HUES64 (cell line): ENCODE measurements at regions not wholly inside any gene's neighbourhood (a gene's known extent, or its start where the extent isn't known, plus 50 kb on each side); places are given as distances from the start of the nearest gene placed in this dataset.

Experiments used
- H3K27ac ChIP-seq: 2 replicates; pipeline ENCODE4 v1.7.0; 2013; ENCODE audit warnings: low read depth, low read length, inconsistent platforms
- H3K27me3 ChIP-seq: 2 replicates; pipeline ENCODE4 v1.6.1; 2013; ENCODE audit warnings: mild to moderate bottlenecking, low read length; ENCODE audit not compliant: insufficient read depth
- H3K36me3 ChIP-seq: 2 replicates; pipeline ENCODE4 v1.6.1; 2013; ENCODE audit warnings: mild to moderate bottlenecking, low read length; ENCODE audit not compliant: insufficient read depth
- H3K4me1 ChIP-seq: 2 replicates; pipeline ENCODE4 v1.6.1; 2013; ENCODE audit warnings: mild to moderate bottlenecking, low read length, moderate library complexity; ENCODE audit not compliant: insufficient read depth
- H3K4me3 ChIP-seq: 2 replicates; pipeline ENCODE4 v1.5.1; 2013; ENCODE audit warnings: mild to moderate bottlenecking, low read length, moderate library complexity
- H3K9ac ChIP-seq: 2 replicates; pipeline ENCODE4 v1.6.1; 2013; ENCODE audit warnings: mild to moderate bottlenecking, low read depth, low read length
- H3K9me3 ChIP-seq: 2 replicates; pipeline ENCODE4 v1.6.1; 2013; ENCODE audit warnings: low read depth, low read length; ENCODE audit not compliant: insufficient read depth
- WGBS: fragments of 150-250, 120-280 bp; methylation state at CpG from one replicate; pipeline ENCODE4 v1.1.7; 2013; ENCODE audit warnings: missing lambda C conversion rate; 5-methylcytosine and 5-hydroxymethylcytosine counted together

GRCh38 chr7:153504288-153505075, 547.7 kb upstream of the DPP6 start:
- Histone ChIP-seq H3K27ac (no peak overlapping the region), H3K9ac (no peak overlapping the region), H3K9me3 (peaks cover 80% of the 10 kb centered on the region), H3K27me3 (no peaks in the 10 kb centered on the region), H3K4me1 (no peaks in the 10 kb centered on the region), H3K36me3 (no peaks in the 10 kb centered on the region), H3K4me3 (no peak overlapping the region)
- WGBS = 81% methylated on average over 17 of the region's 17 CpGs

GRCh38 chr7:153507885-153508284, 544.3 kb upstream of the DPP6 start:
- WGBS = 86% methylated on average over 4 of the region's 4 CpGs
- H3K9ac ChIP-seq = no peak overlapping the region
- no peaks in the 10 kb centered on the region for H3K27me3 ChIP-seq
- H3K9me3 ChIP-seq = peaks cover 81% of the 10 kb centered on the region
- no peaks in the 10 kb centered on the region for H3K4me1 ChIP-seq
- no peak overlapping the region for H3K4me3 ChIP-seq
- H3K27ac ChIP-seq = no peak overlapping the region
- H3K36me3 ChIP-seq = no peaks in the 10 kb centered on the region

GRCh38 chr7:153509768-153510167, 542.4 kb upstream of the DPP6 start:
- Histone ChIP-seq H3K9ac (no peak overlapping the region), H3K27me3 (no peaks in the 10 kb centered on the region), H3K4me3 (no peak overlapping the region), H3K27ac (no peak overlapping the region), H3K9me3 (peaks cover 79% of the 10 kb centered on the region), H3K4me1 (no peaks in the 10 kb centered on the region), H3K36me3 (no peaks in the 10 kb centered on the region)
- 56% methylated on average over 3 of the region's 3 CpGs for WGBS

- Histone ChIP-seq H3K9me3 (peaks cover 81% of the 10 kb centered on the region), H3K27me3 (no peaks in the 10 kb centered on the region), H3K27ac (no peak overlapping the region), H3K4me1 (no peaks in the 10 kb centered on the region), H3K9ac (no peak overlapping the region), H3K36me3 (no peaks in the 10 kb centered on the region), H3K4me3 (no peak overlapping the region)
- 87% methylated on average over 3 of the region's 3 CpGs for WGBS
These were observed 541.5 kb upstream of the DPP6 start for GRCh38 chr7:153510674-153511073.

- Histone ChIP-seq H3K9ac (no peak overlapping the region), H3K4me3 (no peak overlapping the region), H3K9me3 (peaks cover 84% of the 10 kb centered on the region), H3K36me3 (no peaks in the 10 kb centered on the region), H3K27me3 (no peaks in the 10 kb centered on the region), H3K27ac (no peak overlapping the region), H3K4me1 (no peaks in the 10 kb centered on the region)
- WGBS = 91% methylated on average over 5 of the region's 5 CpGs
These were observed 538.2 kb upstream of the DPP6 start for GRCh38 chr7:153514032-153514431.

GRCh38 chr7:153515359-153515758, 536.8 kb upstream of the DPP6 start:
- H3K9ac ChIP-seq = no peak overlapping the region
- H3K4me3 ChIP-seq = no peak overlapping the region
- WGBS = 93% methylated on average over 3 of the region's 4 CpGs
- H3K9me3 ChIP-seq = peaks cover 85% of the 10 kb centered on the region
- no peaks in the 10 kb centered on the region for H3K36me3 ChIP-seq
- no peaks in the 10 kb centered on the region for H3K27me3 ChIP-seq
- H3K27ac ChIP-seq = no peak overlapping the region
- no peaks in the 10 kb centered on the region for H3K4me1 ChIP-seq

- Histone ChIP-seq H3K4me3 (no peak overlapping the region), H3K9ac (no peak overlapping the region), H3K9me3 (peaks cover 78% of the 10 kb centered on the region), H3K36me3 (no peaks in the 10 kb centered on the region), H3K4me1 (no peaks in the 10 kb centered on the region), H3K27ac (no peak overlapping the region), H3K27me3 (no peaks in the 10 kb centered on the region)
- 77% methylated on average over 6 of the region's 6 CpGs for WGBS
These were observed 533.8 kb upstream of the DPP6 start for GRCh38 chr7:153518201-153518984.

GRCh38 chr7:153521370-153521769, 530.8 kb upstream of the DPP6 start:
- Histone ChIP-seq H3K4me3 (no peak overlapping the region), H3K9me3 (peaks cover 77% of the 10 kb centered on the region), H3K27ac (no peak overlapping the region), H3K36me3 (no peaks in the 10 kb centered on the region), H3K4me1 (no peaks in the 10 kb centered on the region), H3K9ac (no peak overlapping the region), H3K27me3 (no peaks in the 10 kb centered on the region)
- WGBS = 83% methylated on average over 5 of the region's 5 CpGs

GRCh38 chr7:153522261-153522660, 529.9 kb upstream of the DPP6 start:
- Histone ChIP-seq H3K27me3 (no peaks in the 10 kb centered on the region), H3K9me3 (peaks cover 82% of the 10 kb centered on the region), H3K4me3 (no peak overlapping the region), H3K27ac (no peak overlapping the region), H3K9ac (no peak overlapping the region), H3K4me1 (no peaks in the 10 kb centered on the region), H3K36me3 (no peaks in the 10 kb centered on the region)
- 78% methylated on average over 5 of the region's 5 CpGs for WGBS

- Histone ChIP-seq H3K4me1 (no peaks in the 10 kb centered on the region), H3K9ac (no peak overlapping the region), H3K27ac (no peak overlapping the region), H3K27me3 (no peaks in the 10 kb centered on the region), H3K9me3 (peaks cover 82% of the 10 kb centered on the region), H3K36me3 (no peaks in the 10 kb centered on the region), H3K4me3 (no peak overlapping the region)
- WGBS = 79% methylated on average over 16 of the region's 16 CpGs
These were observed 528.7 kb upstream of the DPP6 start for GRCh38 chr7:153523320-153524015.

GRCh38 chr7:153524070-153524601, 528.1 kb upstream of the DPP6 start:
- H3K4me1 ChIP-seq = no peaks in the 10 kb centered on the region
- H3K27me3 ChIP-seq = no peaks in the 10 kb centered on the region
- no peaks in the 10 kb centered on the region for H3K36me3 ChIP-seq
- H3K9me3 ChIP-seq = peaks cover 78% of the 10 kb centered on the region
- no peak overlapping the region for H3K27ac ChIP-seq
- H3K9ac ChIP-seq = no peak overlapping the region
- no peak overlapping the region for H3K4me3 ChIP-seq
- 70% methylated on average over 9 of the region's 9 CpGs for WGBS
